GM21723 (cell line): ENCODE measurements at regions not wholly inside any gene's neighbourhood (a gene's known extent, or its start where the extent isn't known, plus 50 kb on each side); places are given as distances from the start of the nearest gene placed in this dataset.
"Not testable (repeated sequence)": the region's sequence is repeated elsewhere in the genome, so short reads cannot be mapped to it uniquely, and the experiment has no call there.

Experiments
- ATAC-seq: cut with Tn5 transposase; IDR thresholded peaks from one replicate; pipeline ENCODE4 v1.9.1; 2021; ENCODE audit warnings: mild to moderate bottlenecking, moderate library complexity; ENCODE audit not compliant: unreplicated experiment

GRCh38 chr3:102360183-102360860, 74.5 kb upstream of the ZPLD1 start:
- no peak for ATAC-seq

GRCh38 chr3:102361101-102361500, 73.7 kb upstream of the ZPLD1 start:
- no peak for ATAC-seq

- not testable (repeated sequence) for ATAC-seq
Measured at GRCh38 chr3:102366116-102366515, 68.7 kb upstream of the ZPLD1 start.

- ATAC-seq = no peak
Measured at GRCh38 chr3:102374863-102375634, 59.8 kb upstream of the ZPLD1 start.

- ATAC-seq = no peak
Measured at GRCh38 chr3:102378216-102378615, 56.6 kb upstream of the ZPLD1 start.

GRCh38 chr3:102382201-102382600, 52.6 kb upstream of the ZPLD1 start:
- not testable (repeated sequence) for ATAC-seq
